Bronchial epithelial cell (primary cell): ENCODE measurements at regions not wholly inside any gene's neighbourhood (a gene's known extent, or its start where the extent isn't known, plus 50 kb on each side); places are given as distances from the start of the nearest gene placed in this dataset.

Experiments
- DNase-seq: peaks from one replicate; pipeline ENCODE4 v3.0.0-alpha.2; 2010; ENCODE audit warnings: low read depth
- FAIRE-seq: peaks from 2 replicates; lab custom pipeline; 2011; peaks lifted over from hg19 to GRCh38; lab: Jason Lieb, UNC
- H3K27me3 ChIP-seq: 2 replicates; pipeline ENCODE4 v1.5.1; 2011; ENCODE audit warnings: low read length; ENCODE audit not compliant: control insufficient read depth, insufficient read depth
- H3K36me3 ChIP-seq: 2 replicates; pipeline ENCODE4 v1.5.1; 2011; ENCODE audit warnings: low read length; ENCODE audit not compliant: control insufficient read depth, insufficient read depth
- H3K4me3 ChIP-seq: 2 replicates; pipeline ENCODE4 v1.5.1; 2011; ENCODE audit warnings: mild to moderate bottlenecking, low read depth, low read length, control low read depth
- CTCF ChIP-seq: IDR thresholded peaks from 2 replicates; pipeline ENCODE4 v1.5.1; 2011; ENCODE audit warnings: mild to moderate bottlenecking, moderate library complexity, low read length, control low read depth, inconsistent platforms; ENCODE audit not compliant: insufficient read depth, severe bottlenecking

GRCh38 chr18:53795061-53795460 lies 429.4 kb downstream of the MBD2 start:
- DNase-seq: peak; percentile 56
- H3K36me3 ChIP-seq: no peaks in the 10 kb centered on the region
- no peak for FAIRE-seq
- H3K27me3 ChIP-seq: no peaks in the 10 kb centered on the region
- no peak for TF ChIP-seq CTCF
- no peak overlapping the region for H3K4me3 ChIP-seq

GRCh38 chr18:53792762-53793161 lies 431.7 kb downstream of the MBD2 start:
- H3K36me3 ChIP-seq: no peaks in the 10 kb centered on the region
- no peak overlapping the region for H3K4me3 ChIP-seq
- no peaks in the 10 kb centered on the region for H3K27me3 ChIP-seq
- no peak for TF ChIP-seq CTCF
- DNase-seq: no peak
- no peak for FAIRE-seq

- H3K36me3 ChIP-seq: no peaks in the 10 kb centered on the region
- no peak for TF ChIP-seq CTCF
- DNase-seq (no peak), FAIRE-seq (no peak)
- no peaks in the 10 kb centered on the region for H3K27me3 ChIP-seq
- no peak overlapping the region for H3K4me3 ChIP-seq
These were observed 433.7 kb downstream of the MBD2 start for GRCh38 chr18:53790786-53791185.

- no peak overlapping the region for H3K4me3 ChIP-seq
- FAIRE-seq (no peak), DNase-seq (no peak)
- H3K27me3 ChIP-seq: no peaks in the 10 kb centered on the region
- no peak for TF ChIP-seq CTCF
- H3K36me3 ChIP-seq: no peaks in the 10 kb centered on the region
These were observed 434.9 kb downstream of the MBD2 start for GRCh38 chr18:53789376-53790247.

- Histone ChIP-seq H3K36me3 (no peaks in the 10 kb centered on the region), H3K4me3 (no peak overlapping the region), H3K27me3 (no peaks in the 10 kb centered on the region)
- TF ChIP-seq CTCF: no peak
- DNase-seq (no peak), FAIRE-seq (no peak)
These were observed 438.7 kb downstream of the MBD2 start for GRCh38 chr18:53785811-53786210.
